K562 (cell line): ENCODE measurements at regions not wholly inside any gene's neighbourhood (a gene's known extent, or its start where the extent isn't known, plus 50 kb on each side); places are given as distances from the start of the nearest gene placed in this dataset.

Experiments used
- ATAC-seq: fragments of 200-7000 bp; cut with Tn5 transposase; 3 replicates; pipeline ENCODE4 v1.9.1; 2020; ENCODE audit warnings: moderate library complexity
- BruUV-seq: library from RNA; stranded (reverse); fragments of 400-500 nt; replicated peaks from 2 replicates; lab custom pipeline; 2021; lab: Mats Ljungman, UMichigan
- CTCF ChIA-PET: fragments of 300-600 bp; formaldehyde crosslinking; extraction: SDS; loops from one replicate; lab custom pipeline; 2021; ENCODE audit warnings: low intra/inter-chr PET ratio; lab: Yijun Ruan, JAX
- POLR2A ChIA-PET: fragments of 300-600, 350-650 bp; sonication (Branson Sonifier 250); formaldehyde crosslinking; extraction: SDS; loops from one replicate; lab custom pipeline; 2021; ENCODE audit warnings: antibody characterized with exemption, inconsistent platforms; lab: Yijun Ruan, JAX
- DNase-seq, 4 experiments: peaks; one replicate each; pipeline versions ENCODE4 v3.0.0 to v3.0.0-alpha.2; 2011 to 2018; ENCODE audit warnings: low spot score in 3 of 4, mixed read lengths in 3 of 4; ENCODE audit errors: extremely low read depth in 1 of 4
- FAIRE-seq: peaks from 2 replicates; lab custom pipeline; 2011; peaks lifted over from hg19 to GRCh38; lab: Jason Lieb, UNC
- H2AFZ ChIP-seq: 2 replicates; pipeline ENCODE4 v1.6.0; 2011; ENCODE audit warnings: low read depth, low read length, control low read depth, inconsistent platforms
- H3K27ac ChIP-seq: fragments of 200-600 bp; 3 replicates; pipeline ENCODE4 v1.8.0; 2011; ENCODE audit warnings: low read depth, mild to moderate bottlenecking, control low read depth, inconsistent platforms, low read length, moderate library complexity, mixed read lengths; ENCODE audit errors: extremely low read depth
- H3K27me3 ChIP-seq, 2 experiments: fragments of 300-600 bp in 1 of 2; 2 replicates in 1 of 2; 3 replicates in 1 of 2; pipeline versions ENCODE4 v1.6.0 to v1.8.0; 2011; ENCODE audit warnings: inconsistent platforms in 2 of 2, low read length in 2 of 2, mild to moderate bottlenecking in 1 of 2, mixed read lengths in 1 of 2, moderate library complexity in 1 of 2; ENCODE audit not compliant: control insufficient read depth in 2 of 2, insufficient read depth in 2 of 2
- H3K36me3 ChIP-seq: fragments of 300-600 bp; 3 replicates; pipeline ENCODE4 v1.8.0; 2011; ENCODE audit warnings: mild to moderate bottlenecking, low read length, inconsistent platforms; ENCODE audit not compliant: control insufficient read depth, insufficient read depth
- H3K4me1 ChIP-seq, 2 experiments: fragments of 200-600 bp in 1 of 2; replicated peaks in 1 of 2; 2 replicates in 1 of 2; 3 replicates in 1 of 2; pipeline versions ENCODE4 v1.5.1 to v1.8.0; 2011; ENCODE audit warnings: inconsistent platforms in 2 of 2, low read length in 2 of 2, mild to moderate bottlenecking in 1 of 2, mixed read lengths in 1 of 2, moderate library complexity in 1 of 2; ENCODE audit not compliant: control insufficient read depth in 2 of 2, insufficient read depth in 2 of 2
- H3K4me2 ChIP-seq: 2 replicates; pipeline ENCODE4 v1.6.1; 2011; ENCODE audit warnings: low read length, control low read depth, inconsistent platforms, mixed read lengths; ENCODE audit not compliant: insufficient read depth
- H3K4me3 ChIP-seq: fragments of 200-600 bp; sonication (generic), shearing (Covaris generic); 2 replicates; pipeline ENCODE4 v1.5.1; 2016; ENCODE audit warnings: control low read depth, inconsistent platforms
- H3K79me2 ChIP-seq: fragments of 200-600 bp; 3 replicates; pipeline ENCODE4 v1.8.0; 2011; ENCODE audit warnings: low read length, inconsistent platforms; ENCODE audit not compliant: control insufficient read depth, insufficient read depth
- H3K9ac ChIP-seq, 2 experiments: 2 replicates each; pipeline versions ENCODE4 v1.6.0 to v1.6.1; 2011; ENCODE audit warnings: low read depth in 2 of 2, low read length in 2 of 2, control low read depth in 1 of 2, inconsistent platforms in 1 of 2, mild to moderate bottlenecking in 1 of 2, mixed read lengths in 1 of 2; ENCODE audit not compliant: insufficient read depth in 1 of 2
- H3K9me1 ChIP-seq: one replicate; pipeline ENCODE4 v1.6.0; 2011; ENCODE audit warnings: inconsistent platforms, mild to moderate bottlenecking, low read length, moderate library complexity; ENCODE audit not compliant: control insufficient read depth, insufficient read depth
- H3K9me3 ChIP-seq: replicated peaks from 2 replicates; pipeline ENCODE4 v1.5.1; 2011; ENCODE audit warnings: low read depth, low read length, inconsistent platforms; ENCODE audit not compliant: control insufficient read depth, insufficient read depth
- H4K20me1 ChIP-seq: replicated peaks from 2 replicates; pipeline ENCODE4 v1.6.1; 2011; ENCODE audit warnings: low read length, inconsistent platforms, mixed read lengths; ENCODE audit not compliant: control insufficient read depth, insufficient read depth
- AFF4 ChIP-seq: sonication (generic); formaldehyde crosslinking; IDR thresholded peaks from 2 replicates; pipeline ENCODE4 v1.8.0; 2023; ENCODE audit warnings: mild to moderate bottlenecking, missing genetic modification reagents
- PCBP2 ChIP-seq: fragments of 200-400 bp; formaldehyde crosslinking; IDR thresholded peaks from 2 replicates; pipeline ENCODE4 v1.6.1; 2018; ENCODE audit warnings: low read length, low read depth, mild to moderate bottlenecking, moderate library complexity; ENCODE audit not compliant: poor library complexity, severe bottlenecking
- YBX1 ChIP-seq: fragments of 450-650 bp; IDR thresholded peaks from 2 replicates; pipeline ENCODE4 v1.7.1; 2016; ENCODE audit warnings: mild to moderate bottlenecking
- ZNF140 ChIP-seq: fragments of 250-450 bp; sonication (Bioruptor Pico); IDR thresholded peaks from 2 replicates; pipeline ENCODE4 v1.8.0; 2021; ENCODE audit warnings: moderate library complexity, mild to moderate bottlenecking, inconsistent platforms
- WGBS: fragments of 100-300 bp; shearing (Covaris generic); methylation state at CpG from one replicate; pipeline ENCODE4 v1.1.6; 2016; ENCODE audit warnings: low coverage, mixed read lengths; ENCODE audit not compliant: insufficient coverage; ENCODE audit errors: missing lambda C conversion rate; 5-methylcytosine and 5-hydroxymethylcytosine counted together
- in situ Hi-C: fragments of 300-500 bp; cut with MboI; formaldehyde crosslinking; loops from 4 replicates; pipeline ENCODE4 v1.15.0; 2018; ENCODE audit warnings: inconsistent platforms, mixed read lengths
- intact Hi-C: fragments of 100-400 bp; cut with micrococcal nuclease; formaldehyde crosslinking; loops from 2 replicates; pipeline ENCODE4 v1.14.2; 2022
- TF ChIP-seq, protein P1 (sequence below), 3 experiments: IDR thresholded peaks in 2 of 3; conservative IDR thresholded peaks in 1 of 3; 2 replicates each; pipeline ENCODE4 v1.5.1; 2011 to 2012; ENCODE audit warnings: low read length in 3 of 3, mild to moderate bottlenecking in 3 of 3, control low read depth in 2 of 3, improper control_type of control experiment in 1 of 3, inconsistent platforms in 1 of 3, low read depth in 1 of 3, mixed read lengths in 1 of 3, moderate library complexity in 1 of 3; ENCODE audit not compliant: insufficient read depth in 2 of 3

DNA sequence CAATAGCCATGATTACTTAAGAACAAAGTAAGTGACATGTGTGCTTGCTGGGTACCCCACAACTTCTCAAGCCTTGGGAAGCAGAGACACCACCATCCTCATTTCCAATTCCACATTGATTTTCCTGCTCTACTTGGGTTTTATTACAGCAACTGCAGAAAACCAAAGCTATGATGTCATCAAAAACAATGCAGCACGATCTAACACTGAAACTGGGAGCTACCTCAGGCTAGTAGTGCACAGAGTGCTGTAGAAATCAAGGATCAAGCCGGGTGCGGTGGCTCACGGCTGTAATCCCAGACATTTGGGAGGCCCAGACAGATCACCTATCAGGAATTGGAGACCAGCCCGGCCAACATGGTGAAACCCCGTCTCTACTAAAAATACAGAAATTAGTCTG is 174.4 kb upstream of the MSX2 start:
- intact Hi-C loops = no loop called here
- no peak for DNase-seq
- Histone ChIP-seq H3K9me1 (no peaks in the 10 kb centered on the region), H3K4me1 (no peaks in the 10 kb centered on the region), H2AFZ (no peak overlapping the region), H3K9ac (no peak overlapping the region), H3K27me3 (peaks cover 18 to 30% of the 10 kb centered on the region in 2 experiments), H3K4me2 (no peak overlapping the region)
- POLR2A ChIA-PET = interaction anchor here (0.5 kb wide), 1 partner anchor 28 kb away, joined by 4 read pairs; no protein-coding TSS in a partner anchor
- CTCF ChIA-PET = no interaction called here
- no TSS peak for BruUV-seq
- no peak for TF ChIP-seq PCBP2
- TF ChIP-seq, all 486 proteins: peak for 0
- Histone ChIP-seq H3K4me3 (no peak overlapping the region), H3K79me2 (no peaks in the 10 kb centered on the region), H3K27ac (no peak overlapping the region), H4K20me1 (no peaks in the 10 kb centered on the region), H3K36me3 (no peaks in the 10 kb centered on the region), H3K9me3 (no peaks in the 10 kb centered on the region)
- ATAC-seq (no peak), FAIRE-seq (no peak)
- in situ Hi-C loops = no loop called here
- 0% methylated on average over 6 of the region's 6 CpGs for WGBS

DNA sequence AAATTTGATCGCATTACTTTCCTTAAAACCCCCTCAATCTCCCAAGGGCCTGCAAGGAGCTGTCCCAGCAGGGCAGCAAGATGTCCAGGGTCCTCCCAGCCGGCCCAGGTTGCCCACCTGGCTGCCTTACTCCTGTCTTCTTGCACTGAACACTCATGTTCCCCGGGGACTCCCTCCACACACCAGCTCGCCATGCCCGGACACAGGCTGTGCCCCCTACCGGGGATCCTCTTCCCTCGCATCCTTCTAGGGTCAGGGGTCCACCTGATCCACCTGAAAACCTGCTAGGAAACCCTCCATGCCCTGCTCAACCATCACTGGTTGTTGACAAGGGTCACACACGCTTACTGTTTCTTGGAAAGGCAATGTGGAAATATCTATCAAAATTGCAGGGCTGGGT is 172.0 kb upstream of the MSX2 start:
- H3K9ac ChIP-seq = no peak overlapping the region
- no peak overlapping the region for H3K4me3 ChIP-seq
- no peaks in the 10 kb centered on the region for H3K79me2 ChIP-seq
- no peaks in the 10 kb centered on the region for H3K9me1 ChIP-seq
- ChIA-PET CTCF (no interaction called here), POLR2A (interaction anchor here (0.6 kb wide), 1 partner anchor 9 kb away, joined by 4 read pairs; no protein-coding TSS in a partner anchor)
- H3K4me2 ChIP-seq = no peak overlapping the region
- 2% methylated on average over 8 of the region's 8 CpGs for WGBS
- H4K20me1 ChIP-seq = no peaks in the 10 kb centered on the region
- intact Hi-C loops = no loop called here
- no TSS peak for BruUV-seq
- H2AFZ ChIP-seq = no peak overlapping the region
- TF ChIP-seq, protein P1, sequence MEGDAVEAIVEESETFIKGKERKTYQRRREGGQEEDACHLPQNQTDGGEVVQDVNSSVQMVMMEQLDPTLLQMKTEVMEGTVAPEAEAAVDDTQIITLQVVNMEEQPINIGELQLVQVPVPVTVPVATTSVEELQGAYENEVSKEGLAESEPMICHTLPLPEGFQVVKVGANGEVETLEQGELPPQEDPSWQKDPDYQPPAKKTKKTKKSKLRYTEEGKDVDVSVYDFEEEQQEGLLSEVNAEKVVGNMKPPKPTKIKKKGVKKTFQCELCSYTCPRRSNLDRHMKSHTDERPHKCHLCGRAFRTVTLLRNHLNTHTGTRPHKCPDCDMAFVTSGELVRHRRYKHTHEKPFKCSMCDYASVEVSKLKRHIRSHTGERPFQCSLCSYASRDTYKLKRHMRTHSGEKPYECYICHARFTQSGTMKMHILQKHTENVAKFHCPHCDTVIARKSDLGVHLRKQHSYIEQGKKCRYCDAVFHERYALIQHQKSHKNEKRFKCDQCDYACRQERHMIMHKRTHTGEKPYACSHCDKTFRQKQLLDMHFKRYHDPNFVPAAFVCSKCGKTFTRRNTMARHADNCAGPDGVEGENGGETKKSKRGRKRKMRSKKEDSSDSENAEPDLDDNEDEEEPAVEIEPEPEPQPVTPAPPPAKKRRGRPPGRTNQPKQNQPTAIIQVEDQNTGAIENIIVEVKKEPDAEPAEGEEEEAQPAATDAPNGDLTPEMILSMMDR (IDR thresholded peaks at IDR 0.05 in 2 of 3, conservative IDR thresholded peaks at IDR 0.05 in 1 of 3; ENCODE audit: insufficient read depth in 2 of 3, low read depth in 1 of 3, low read length in 3 of 3) = peak in 2 of 3 experiments; percentile 4 to 20; a peak in 1 of 6 replicates
- no peak for TF ChIP-seq AFF4
- TF ChIP-seq YBX1 = no peak
- TF ChIP-seq ZNF140 (CRISPR knock-in tag) = no peak
- H3K27ac ChIP-seq = no peak overlapping the region
- no peaks in the 10 kb centered on the region for H3K36me3 ChIP-seq
- ATAC-seq (peak; percentile 49; the same call in 2 of the 3 replicates), FAIRE-seq (no peak), DNase-seq (no peak)
- peaks cover 2% of the 10 kb centered on the region; the same call in 1 of the 2 replicates for H3K9me3 ChIP-seq
- H3K27me3 ChIP-seq = peaks cover 15 to 22% of the 10 kb centered on the region in 2 experiments; a peak in 4 of 5 replicates
- in situ Hi-C loops = no loop called here
- H3K4me1 ChIP-seq = no peaks in the 10 kb centered on the region
